Activated CD4-positive, alpha-beta memory T cell treated with anti-CD3 and anti-CD28 coated beads for 36 hours (primary cell): ENCODE measurements at regions not wholly inside any gene's neighbourhood (a gene's known extent, or its start where the extent isn't known, plus 50 kb on each side); places are given as distances from the start of the nearest gene placed in this dataset.

Experiments
- CTCF ChIA-PET: fragments of 350-600 bp; sonication (Branson Sonifier 250); formaldehyde crosslinking; loops from one replicate; lab custom pipeline; 2021; ENCODE audit warnings: antibody characterized with exemption, inconsistent platforms; lab: Charles Lee
- POLR2A ChIA-PET: fragments of 350-600 bp; sonication (Branson Sonifier 250); formaldehyde crosslinking; loops from one replicate; lab custom pipeline; 2021; ENCODE audit warnings: antibody characterized with exemption; lab: Charles Lee
- DNase-seq: peaks from one replicate; pipeline ENCODE4 v3.0.0-alpha.2; 2020
- H3K27ac Mint-ChIP-seq: one replicate; pipeline ENCODE4 v1.8.0; 2021; ENCODE audit warnings: mixed read lengths
- H3K27me3 Mint-ChIP-seq: one replicate; pipeline ENCODE4 v1.8.0; 2021; ENCODE audit warnings: mixed read lengths
- H3K36me3 Mint-ChIP-seq: one replicate; pipeline ENCODE4 v1.8.0; 2021; ENCODE audit warnings: mixed read lengths
- H3K4me1 Mint-ChIP-seq: one replicate; pipeline ENCODE4 v1.8.0; 2021; ENCODE audit warnings: low read depth, mixed read lengths
- H3K4me3 Mint-ChIP-seq: one replicate; pipeline ENCODE4 v1.8.0; 2021; ENCODE audit warnings: mild to moderate bottlenecking, mixed read lengths
- H3K9me3 Mint-ChIP-seq: one replicate; pipeline ENCODE4 v1.8.0; 2021; ENCODE audit warnings: mixed read lengths
- intact Hi-C: fragments of 100-400 bp; cut with micrococcal nuclease; formaldehyde crosslinking; loops from one replicate; pipeline ENCODE4 v1.15.1; 2023

GRCh38 chr5:175810457-175810856, 60.9 kb upstream of the CPLX2 start:
- Mint-ChIP-seq H3K9me3 (no peaks in the 10 kb centered on the region), H3K36me3 (no peaks in the 10 kb centered on the region), H3K4me3 (no peak overlapping the region), H3K27me3 (peaks cover 30% of the 10 kb centered on the region), H3K4me1 (no peaks in the 10 kb centered on the region), H3K27ac (no peak overlapping the region)
- intact Hi-C loops: no loop called here
- ChIA-PET POLR2A (no interaction called here), CTCF (no interaction called here)
- DNase-seq: no peak

- no peaks in the 10 kb centered on the region for H3K4me1 Mint-ChIP-seq
- intact Hi-C loops: no loop called here
- no peak overlapping the region for H3K27ac Mint-ChIP-seq
- no peak overlapping the region for H3K4me3 Mint-ChIP-seq
- ChIA-PET POLR2A (no interaction called here), CTCF (no interaction called here)
- DNase-seq: no peak
- H3K36me3 Mint-ChIP-seq: no peaks in the 10 kb centered on the region
- no peaks in the 10 kb centered on the region for H3K9me3 Mint-ChIP-seq
- peaks cover 27% of the 10 kb centered on the region for H3K27me3 Mint-ChIP-seq
These were observed 59.8 kb upstream of the CPLX2 start for GRCh38 chr5:175811589-175811988.

- no peak overlapping the region for H3K27ac Mint-ChIP-seq
- intact Hi-C loops: no loop called here
- no peak for DNase-seq
- H3K4me1 Mint-ChIP-seq: no peaks in the 10 kb centered on the region
- H3K36me3 Mint-ChIP-seq: no peaks in the 10 kb centered on the region
- CTCF ChIA-PET: no interaction called here
- peaks cover 16% of the 10 kb centered on the region for H3K27me3 Mint-ChIP-seq
- POLR2A ChIA-PET: no interaction called here
- H3K4me3 Mint-ChIP-seq: no peak overlapping the region
- no peaks in the 10 kb centered on the region for H3K9me3 Mint-ChIP-seq
These were observed 57.3 kb upstream of the CPLX2 start for GRCh38 chr5:175813943-175814630.

- CTCF ChIA-PET: no interaction called here
- no peaks in the 10 kb centered on the region for H3K9me3 Mint-ChIP-seq
These were observed 56.7 kb upstream of the CPLX2 start for GRCh38 chr5:175814691-175815090.

GRCh38 chr5:175815126-175815913, 56.1 kb upstream of the CPLX2 start:
- Mint-ChIP-seq H3K4me1 (no peaks in the 10 kb centered on the region), H3K4me3 (no peak overlapping the region), H3K36me3 (no peaks in the 10 kb centered on the region), H3K27me3 (peaks cover 15% of the 10 kb centered on the region), H3K27ac (no peak overlapping the region), H3K9me3 (no peaks in the 10 kb centered on the region)
- ChIA-PET POLR2A (no interaction called here), CTCF (no interaction called here)
- no peak for DNase-seq
- intact Hi-C loops: no loop called here

More at GRCh38 chr5:175814691-175815090, 56.7 kb upstream of the CPLX2 start:
- Mint-ChIP-seq H3K27me3 (peaks cover 15% of the 10 kb centered on the region), H3K27ac (no peak overlapping the region), H3K36me3 (no peaks in the 10 kb centered on the region), H3K4me1 (no peaks in the 10 kb centered on the region), H3K4me3 (no peak overlapping the region)
- DNase-seq: no peak
- intact Hi-C loops: no loop called here
- POLR2A ChIA-PET: no interaction called here

GRCh38 chr5:175816348-175816747, 55.0 kb upstream of the CPLX2 start:
- CTCF ChIA-PET: no interaction called here
- no peaks in the 10 kb centered on the region for H3K4me1 Mint-ChIP-seq
- H3K4me3 Mint-ChIP-seq: no peak overlapping the region
- POLR2A ChIA-PET: no interaction called here
- intact Hi-C loops: no loop called here
- H3K27ac Mint-ChIP-seq: no peak overlapping the region
- H3K27me3 Mint-ChIP-seq: peaks cover 17% of the 10 kb centered on the region
- DNase-seq: no peak
- H3K36me3 Mint-ChIP-seq: no peaks in the 10 kb centered on the region
- H3K9me3 Mint-ChIP-seq: no peaks in the 10 kb centered on the region

- Mint-ChIP-seq H3K4me3 (no peak overlapping the region), H3K9me3 (no peaks in the 10 kb centered on the region), H3K27ac (no peak overlapping the region), H3K4me1 (peaks cover 21% of the 10 kb centered on the region), H3K36me3 (no peaks in the 10 kb centered on the region), H3K27me3 (peaks cover 14% of the 10 kb centered on the region)
- ChIA-PET CTCF (no interaction called here), POLR2A (no interaction called here)
- no peak for DNase-seq
- intact Hi-C loops: no loop called here
These were observed 52.3 kb upstream of the CPLX2 start for GRCh38 chr5:175819090-175819425.

- CTCF ChIA-PET: no interaction called here
- H3K9me3 Mint-ChIP-seq: no peaks in the 10 kb centered on the region
These were observed 51.1 kb upstream of the CPLX2 start for GRCh38 chr5:175820230-175820629.

More at GRCh38 chr5:175820230-175820629, 51.1 kb upstream of the CPLX2 start:
- Mint-ChIP-seq H3K27ac (no peak overlapping the region), H3K27me3 (peaks cover 19% of the 10 kb centered on the region), H3K4me1 (peaks cover 21% of the 10 kb centered on the region), H3K4me3 (no peak overlapping the region), H3K36me3 (no peaks in the 10 kb centered on the region)
- intact Hi-C loops: no loop called here
- DNase-seq: no peak
- POLR2A ChIA-PET: no interaction called here
